Adrenal gland (tissue), 9 donors: ENCODE measurements at regions not wholly inside any gene's neighbourhood (a gene's known extent, or its start where the extent isn't known, plus 50 kb on each side); places are given as distances from the start of the nearest gene placed in this dataset.
"Not testable (repeated sequence)": the region's sequence is repeated elsewhere in the genome, so short reads cannot be mapped to it uniquely, and the experiment has no call there.

Experiments
- DNase-seq, 7 donors: peaks; one replicate each; pipeline ENCODE4 v3.0.0-alpha.2; 2019 to 2020
- H3K27ac ChIP-seq, 5 donors: fragments of 200-600 bp; sonication (generic) in 4 of 5; 1 replicate in 3 of 5; 2 replicates in 2 of 5; pipeline versions ENCODE4 v1.5.1 to v1.8.0; 2016 to 2020; ENCODE audit warnings: mild to moderate bottlenecking in 1 of 5
- H3K27me3 ChIP-seq: fragments of 200-600 bp; 2 replicates; pipeline ENCODE4 v1.8.0; 2021
- H3K36me3 ChIP-seq, 2 donors: fragments of 200-600 bp; replicated peaks in 1 of 2; 1 replicate in 1 of 2; 2 replicates in 1 of 2; pipeline versions ENCODE4 v1.5.1 to v1.8.0; 2018 to 2022
- H3K4me1 ChIP-seq, 2 donors: fragments of 200-600 bp; replicated peaks in 1 of 2; 1 replicate in 1 of 2; 2 replicates in 1 of 2; pipeline versions ENCODE4 v1.5.1 to v1.8.0; 2018 to 2021
- H3K4me3 ChIP-seq, 4 donors: fragments of 200-600 bp; sonication (generic) in 3 of 4; one replicate each; pipeline ENCODE4 v1.5.1; 2016 to 2018
- H3K9me3 ChIP-seq, 3 donors: fragments of 200-600 bp; sonication (generic) in 1 of 3; replicated peaks in 1 of 3; 1 replicate in 2 of 3; 2 replicates in 1 of 3; pipeline versions ENCODE4 v1.5.1 to v1.8.0; 2016 to 2021
- CTCF ChIP-seq, 6 experiments: fragments of 450-650 bp in 4 of 6; fragments of 200-600 bp in 2 of 6; sonication (generic) in 1 of 6; IDR thresholded peaks; 1 replicate in 5 of 6; 2 replicates in 1 of 6; pipeline versions ENCODE4 v1.5.1 to v1.8.0; 2016 to 2021; ENCODE audit warnings: antibody characterized with exemption in 6 of 6, mild to moderate bottlenecking in 2 of 6, moderate library complexity in 1 of 6
- POLR2A ChIP-seq, 2 donors: fragments of 450-650 bp; IDR thresholded peaks; one replicate each; pipeline ENCODE4 v1.6.1; 2017; ENCODE audit warnings: antibody characterized with exemption in 2 of 2, mild to moderate bottlenecking in 2 of 2, moderate library complexity in 1 of 2
- WGBS, 4 donors: extraction: QIAGEN DNeasy Blood & Tissue Kit in 2 of 4; methylation state at CpG; one replicate each; pipeline versions ENCODE4 v1.1.5 to v1.1.7; 2013 to 2017; 5-methylcytosine and 5-hydroxymethylcytosine counted together
- intact Hi-C, 2 donors: fragments of 100-400 bp; cut with DNase I; formaldehyde crosslinking; loops; one replicate each; pipeline versions ENCODE4 v1.14.1 to v1.15.0; 2022 to 2023
- donor health status: healthy with polysubstance abuse.
- donor health status: Bipolar disorder and iron deficiency.
- donor health status: DM: yes; HTN: yes; CAD: no.
- donor health status: DM: no; HTN: no; CAD: no.
- donor health status: DM: no; HTN: no; CAD: no.

DNA sequence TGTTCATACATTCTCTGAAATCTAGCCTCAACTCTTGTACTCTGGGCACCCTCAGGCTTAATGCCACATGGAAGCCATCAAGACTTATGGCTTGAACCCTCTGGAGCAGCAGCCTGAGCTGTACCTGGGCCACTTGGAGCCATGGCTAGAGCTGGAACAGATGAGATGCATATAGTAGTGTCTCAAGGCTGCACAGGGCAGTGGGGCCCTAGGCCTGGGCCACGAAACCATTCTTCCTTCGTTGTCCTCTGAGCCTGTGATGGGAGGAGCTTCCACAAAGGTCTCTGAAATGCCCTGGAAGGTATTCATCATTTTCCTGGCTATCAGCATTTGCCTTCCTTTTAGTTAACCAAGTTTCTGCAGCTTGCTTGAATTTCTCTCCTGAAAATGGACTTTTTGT is 1427.2 kb upstream of the PCDH10 start:
- H3K27me3 ChIP-seq = no peaks in the 10 kb centered on the region
- no peaks in the 10 kb centered on the region for H3K9me3 ChIP-seq
- WGBS, 4 donors = 72 to 96% (median 87%) methylated on average over 2 of the region's 2 CpGs
- H3K36me3 ChIP-seq = no peaks in the 10 kb centered on the region
- TF ChIP-seq CTCF (IDR thresholded peaks at IDR 0.05) (no peak), POLR2A (IDR thresholded peaks at IDR 0.05) (no peak)
- H3K4me3 ChIP-seq = no peak overlapping the region
- H3K27ac ChIP-seq = no peak overlapping the region
- no peaks in the 10 kb centered on the region for H3K4me1 ChIP-seq
- no peak for DNase-seq
- intact Hi-C loops = no loop called here

- H3K27me3 ChIP-seq, DNase-seq, H3K27ac ChIP-seq, intact Hi-C loops, H3K4me3 ChIP-seq, H3K4me1 ChIP-seq, H3K36me3 ChIP-seq, H3K9me3 ChIP-seq: not testable (repeated sequence)
- 89 to 96% (median 92%) methylated on average over 9 to 17 of the region's 24 CpGs for WGBS, 4 donors
Measured at GRCh38 chr4:131723069-131723468, 1426.0 kb upstream of the PCDH10 start.

GRCh38 chr4:131724847-131725246 is 1424.2 kb upstream of the PCDH10 start:
- H3K27ac ChIP-seq, H3K4me3 ChIP-seq, intact Hi-C loops, H3K36me3 ChIP-seq, H3K9me3 ChIP-seq, H3K4me1 ChIP-seq, H3K27me3 ChIP-seq: not testable (repeated sequence)
- DNase-seq = peak in 6 of 7 donors; percentile 70 to 94 (median 86)
- WGBS, 4 donors = 86 to 99% (median 91%) methylated on average over 18 to 37 of the region's 37 CpGs; no CpG with 5 or more reads in 1 of the 4 donors

- H3K9me3 ChIP-seq, H3K4me1 ChIP-seq, intact Hi-C loops, H3K27me3 ChIP-seq, DNase-seq, H3K27ac ChIP-seq, H3K36me3 ChIP-seq, H3K4me3 ChIP-seq: not testable (repeated sequence)
- WGBS, 4 donors = 94 to 98% (median 97%) methylated on average over 7 to 29 of the region's 29 CpGs
Measured at GRCh38 chr4:131725521-131725920, 1423.6 kb upstream of the PCDH10 start.

DNA sequence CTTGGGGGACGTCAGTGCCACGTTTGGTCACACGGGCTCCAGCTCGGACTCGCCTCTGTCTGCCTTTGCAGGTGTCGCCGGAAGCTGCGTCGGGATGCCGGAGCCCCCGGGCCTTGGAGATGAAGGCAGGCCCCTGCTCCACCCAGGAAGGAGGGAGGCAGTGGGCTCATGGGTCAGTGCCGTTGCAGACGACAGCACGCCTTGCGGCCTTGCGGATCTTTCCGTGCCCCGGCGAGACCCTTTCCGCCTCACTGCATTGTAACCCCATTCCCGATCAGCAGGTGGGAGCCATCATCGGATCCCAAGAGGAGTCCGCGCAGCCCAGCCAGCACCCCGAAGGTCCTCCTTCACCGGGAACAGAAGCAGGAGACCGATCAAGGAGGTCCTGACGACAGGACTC is 1422.2 kb upstream of the PCDH10 start:
- H3K4me1 ChIP-seq, H3K9me3 ChIP-seq, H3K27ac ChIP-seq, H3K4me3 ChIP-seq, intact Hi-C loops, H3K36me3 ChIP-seq, DNase-seq, H3K27me3 ChIP-seq: not testable (repeated sequence)
- 93 to 98% (median 96%) methylated on average over 17 to 19 of the region's 28 CpGs for WGBS, 4 donors

DNA sequence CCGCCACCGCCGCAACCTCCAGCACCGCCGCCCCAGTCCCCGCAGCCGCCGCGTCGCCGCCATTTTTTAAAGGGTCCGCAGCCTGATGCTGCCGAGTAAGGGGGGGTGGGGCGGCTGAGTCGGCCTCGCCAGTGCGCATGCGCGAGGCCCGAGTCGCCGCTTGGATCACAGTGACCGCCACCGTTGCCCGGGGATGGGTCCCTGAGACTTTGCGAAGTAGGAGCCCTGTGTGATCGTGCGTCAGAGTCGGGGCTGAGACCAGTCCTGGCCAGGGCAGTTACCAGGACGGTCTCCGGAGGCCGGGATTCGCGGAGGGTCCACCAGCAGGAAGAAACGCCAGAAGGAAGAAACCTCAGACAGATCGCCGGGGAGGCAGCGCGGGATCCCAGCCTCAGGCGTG is 1421.7 kb upstream of the PCDH10 start:
- H3K36me3 ChIP-seq, intact Hi-C loops: not testable (repeated sequence)
- 92 to 97% (median 94%) methylated on average over 28 to 38 of the region's 40 CpGs; no CpG with 5 or more reads in 1 of the 4 donors for WGBS, 4 donors

DNA sequence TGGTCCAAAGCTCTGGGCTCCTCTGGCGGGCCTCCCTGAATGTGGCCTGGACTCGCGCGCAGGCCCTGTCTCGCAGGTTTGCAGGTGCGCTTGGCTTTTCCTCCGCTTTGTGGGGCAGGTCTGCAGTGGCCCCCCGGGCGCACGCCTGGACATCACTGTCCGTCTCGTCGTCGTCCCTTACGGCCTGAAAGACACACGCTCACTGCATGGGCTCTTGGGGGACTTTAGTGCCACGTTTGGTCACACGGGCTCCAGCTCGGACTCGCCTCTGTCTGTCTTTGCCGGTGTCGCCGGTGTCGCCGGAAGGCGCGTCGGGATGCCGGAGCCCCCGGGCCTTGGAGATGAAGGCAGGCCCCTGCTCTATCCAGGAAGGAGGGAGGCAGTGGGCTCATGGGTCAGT is 1419.9 kb upstream of the PCDH10 start:
- H3K4me1 ChIP-seq, intact Hi-C loops, DNase-seq, H3K36me3 ChIP-seq, H3K9me3 ChIP-seq, H3K27me3 ChIP-seq, H3K27ac ChIP-seq, H3K4me3 ChIP-seq: not testable (repeated sequence)
- WGBS, 4 donors = 91 to 97% (median 96%) methylated on average over 18 to 30 of the region's 30 CpGs

More for the DNA sequence above, 1421.7 kb upstream of the PCDH10 start:
- H3K9me3 ChIP-seq, H3K4me1 ChIP-seq, DNase-seq, H3K27ac ChIP-seq, H3K27me3 ChIP-seq, H3K4me3 ChIP-seq: not testable (repeated sequence)

DNA sequence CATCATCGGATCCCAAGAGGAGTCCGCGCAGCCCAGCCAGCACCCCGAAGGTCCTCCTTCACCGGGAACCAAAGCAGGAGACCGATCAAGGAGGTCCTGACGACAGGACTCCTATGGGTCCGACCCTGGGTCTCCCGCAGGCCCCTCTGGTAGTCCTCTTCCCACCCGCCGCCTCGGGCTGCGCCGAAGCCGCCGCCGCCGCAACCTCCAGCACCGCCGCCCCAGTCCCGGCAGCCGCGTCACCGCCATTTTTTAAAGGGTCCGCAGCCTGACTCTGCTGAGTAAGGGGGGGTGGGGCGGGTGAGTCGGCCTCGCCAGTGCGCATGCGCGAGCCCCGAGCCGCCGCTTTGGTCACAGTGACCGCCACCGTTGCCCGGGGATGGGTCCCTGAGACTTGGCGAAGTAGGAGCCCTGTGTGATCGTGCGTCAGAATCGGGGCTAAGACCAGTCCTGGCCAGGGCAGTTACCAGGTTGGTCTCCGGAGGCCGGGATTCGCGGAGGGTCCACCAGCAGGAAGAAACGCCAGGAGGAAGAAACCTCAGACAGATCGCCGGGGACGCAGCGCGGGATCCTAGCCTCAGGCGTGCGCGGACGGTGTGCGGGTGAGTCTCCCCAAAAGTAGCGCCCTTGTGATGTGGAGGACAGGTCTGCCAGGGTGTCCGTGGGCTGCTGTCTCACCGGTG is 1419.2 kb upstream of the PCDH10 start:
- DNase-seq, H3K4me3 ChIP-seq, H3K9me3 ChIP-seq, H3K27me3 ChIP-seq, H3K36me3 ChIP-seq, H3K27ac ChIP-seq, intact Hi-C loops, H3K4me1 ChIP-seq: not testable (repeated sequence)
- WGBS, 4 donors = 90 to 96% (median 92%) methylated on average over 33 to 57 of the region's 59 CpGs

DNA sequence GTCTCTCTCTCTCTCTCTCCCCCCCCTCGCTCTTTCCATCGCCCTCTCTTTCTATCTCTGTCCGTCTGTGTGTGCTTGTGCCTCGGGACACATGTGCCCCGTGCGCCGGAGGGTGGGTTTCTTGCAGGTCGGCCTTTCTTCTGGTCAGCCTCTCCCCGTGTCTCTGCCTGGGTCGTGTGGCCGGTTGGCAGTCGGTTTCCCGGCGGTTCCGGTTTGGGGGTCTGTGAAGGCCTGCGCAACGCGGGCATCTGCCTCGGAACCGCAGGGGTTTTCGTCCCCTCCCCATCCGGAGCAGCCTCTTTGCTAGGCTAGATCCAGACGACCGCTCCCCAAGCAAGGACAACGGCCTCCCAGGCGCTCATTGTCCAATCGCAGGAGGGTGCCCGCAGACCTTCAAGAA is 1418.5 kb upstream of the PCDH10 start:
- H3K27me3 ChIP-seq, H3K9me3 ChIP-seq, H3K4me1 ChIP-seq, DNase-seq, H3K36me3 ChIP-seq, intact Hi-C loops, H3K4me3 ChIP-seq, H3K27ac ChIP-seq: not testable (repeated sequence)
- 88 to 96% (median 92%) methylated on average over 18 to 28 of the region's 28 CpGs for WGBS, 4 donors

GRCh38 chr4:131732034-131732630 is 1417.0 kb upstream of the PCDH10 start:
- H3K9me3 ChIP-seq, H3K4me3 ChIP-seq, H3K36me3 ChIP-seq, H3K27ac ChIP-seq, H3K4me1 ChIP-seq, intact Hi-C loops, H3K27me3 ChIP-seq: not testable (repeated sequence)
- DNase-seq = peak in 1 of 7 donors; percentile 29
- WGBS, 4 donors = 96 to 98% (median 97%) methylated on average over 19 to 42 of the region's 47 CpGs; no CpG with 5 or more reads in 1 of the 4 donors
